ENCODE measurements at regions not wholly inside any gene's neighbourhood (a gene's known extent, or its start where the extent isn't known, plus 50 kb on each side); places are given as distances from the start of the nearest gene placed in this dataset.
A peak's percentile ranks its signal among the peaks of the same experiment; 100 is the strongest.
"Not testable (repeated sequence)": the region's sequence is repeated elsewhere in the genome, so short reads cannot be mapped to it uniquely, and the experiment has no call there.

GRCh38 chr2:226176283-226176984 lies 623.2 kb downstream of the IRS1 start:
- no peak for DNase-seq (ENCODE audit: low read depth, low spot score)

GRCh38 chr2:226174390-226174789 lies 625.2 kb downstream of the IRS1 start:
- DNase-seq (ENCODE audit: low read depth, low spot score): no peak

GRCh38 chr2:226172939-226173338 lies 626.7 kb downstream of the IRS1 start:
- no peak for DNase-seq (ENCODE audit: low read depth, low spot score)

GRCh38 chr2:226172309-226172708 lies 627.3 kb downstream of the IRS1 start:
- DNase-seq (ENCODE audit: low read depth, low spot score): no peak

GRCh38 chr2:226169751-226170581 lies 629.7 kb downstream of the IRS1 start:
- no peak for DNase-seq (ENCODE audit: low read depth, low spot score)

- DNase-seq (ENCODE audit: low read depth, low spot score): no peak
Observed at GRCh38 chr2:226168496-226169160, 631.0 kb downstream of the IRS1 start.

GRCh38 chr2:226164512-226164911 lies 635.1 kb downstream of the IRS1 start:
- no peak for DNase-seq (ENCODE audit: low read depth, low spot score)

- DNase-seq (ENCODE audit: low read depth, low spot score): not testable (repeated sequence)
Observed at GRCh38 chr2:226160617-226161016, 639.0 kb downstream of the IRS1 start.

GRCh38 chr2:226159875-226160479 lies 639.6 kb downstream of the IRS1 start:
- DNase-seq (ENCODE audit: low read depth, low spot score): no peak

- no peak for DNase-seq (ENCODE audit: low read depth, low spot score)
Observed at GRCh38 chr2:226158940-226159339, 640.7 kb downstream of the IRS1 start.

GRCh38 chr2:226158229-226158628 lies 641.4 kb downstream of the IRS1 start:
- no peak for DNase-seq (ENCODE audit: low read depth, low spot score)

GRCh38 chr2:226155093-226155875 lies 644.3 kb downstream of the IRS1 start:
- DNase-seq (ENCODE audit: low read depth, low spot score): no peak

GRCh38 chr2:226154610-226155009 lies 645.0 kb downstream of the IRS1 start:
- DNase-seq (ENCODE audit: low read depth, low spot score): no peak

- no peak for DNase-seq (ENCODE audit: low read depth, low spot score)
Observed at GRCh38 chr2:226153553-226153952, 646.1 kb downstream of the IRS1 start.

- peak; percentile 10 for DNase-seq (ENCODE audit: low read depth, low spot score)
Observed at GRCh38 chr2:226151157-226151556, 648.5 kb downstream of the IRS1 start.

- DNase-seq (ENCODE audit: low read depth, low spot score): no peak
Observed at GRCh38 chr2:226143091-226143490, 656.5 kb downstream of the IRS1 start.

GRCh38 chr2:226142463-226142862 lies 657.2 kb downstream of the IRS1 start:
- no peak for DNase-seq (ENCODE audit: low read depth, low spot score)

GRCh38 chr2:226140594-226140993 lies 659.0 kb downstream of the IRS1 start:
- no peak for DNase-seq (ENCODE audit: low read depth, low spot score)

- DNase-seq (ENCODE audit: low read depth, low spot score): no peak
Observed at GRCh38 chr2:226139759-226140158, 659.9 kb downstream of the IRS1 start.

GRCh38 chr2:226137201-226137811 lies 662.3 kb downstream of the IRS1 start:
- no peak for DNase-seq (ENCODE audit: low read depth, low spot score)

- no peak for DNase-seq (ENCODE audit: low read depth, low spot score)
Observed at GRCh38 chr2:226136739-226137138, 662.9 kb downstream of the IRS1 start.

Data from brain pericyte (primary cell).